ENCODE measurements at regions not wholly inside any gene's neighbourhood (a gene's known extent, or its start where the extent isn't known, plus 50 kb on each side); places are given as distances from the start of the nearest gene placed in this dataset.

DNA sequence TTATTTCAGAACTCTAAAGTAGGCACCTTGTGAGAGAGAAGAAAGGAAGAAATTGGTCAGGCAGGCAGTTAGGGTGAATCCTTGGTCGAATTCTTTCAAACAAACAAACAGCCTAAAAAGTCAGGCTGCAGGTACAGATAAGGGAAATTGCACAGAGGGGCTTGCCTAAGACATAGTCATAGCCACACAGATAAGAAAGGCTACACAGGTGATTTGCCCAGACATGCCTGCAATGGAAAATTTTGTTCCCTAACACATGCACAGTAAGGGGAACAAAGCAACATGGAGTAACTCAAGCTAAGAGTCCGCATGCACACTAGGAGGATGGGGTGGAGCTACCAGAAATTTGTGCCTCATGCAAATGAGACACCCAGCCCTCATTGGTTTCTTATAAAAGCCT lies 91.4 kb upstream of the TUSC7 start:
- H3K23ac ChIP-seq (ENCODE audit: low read length in 2 of 2) = no peak overlapping the region
- no peaks in the 10 kb centered on the region for H3K4me1 ChIP-seq (ENCODE audit: control insufficient read depth, insufficient read depth, low read depth, low read length)
- H3K27ac ChIP-seq (ENCODE audit: low read length, poor library complexity, severe bottlenecking) = no peak overlapping the region
- WGBS = 84% methylated on average over 2 of the region's 2 CpGs
- H4K91ac ChIP-seq (ENCODE audit: low read length) = no peak overlapping the region
- no peak overlapping the region for H2BK12ac ChIP-seq (ENCODE audit: low read length in 2 of 2)
- no peak overlapping the region for H3K4me3 ChIP-seq (ENCODE audit: insufficient read depth in 1 of 2, low read depth in 1 of 2, low read length in 2 of 2)
- no peak overlapping the region for H2BK120ac ChIP-seq (ENCODE audit: low read depth, low read length)
- no peaks in the 10 kb centered on the region for H3K79me1 ChIP-seq (replicated peaks; ENCODE audit: low read length, poor library complexity, severe bottlenecking)
- H2AK5ac ChIP-seq (ENCODE audit: low read length, severe bottlenecking) = no peak overlapping the region
- H3K9me3 ChIP-seq (ENCODE audit: control insufficient read depth, low read length) = no peaks in the 10 kb centered on the region
- H4K8ac ChIP-seq (ENCODE audit: low read length) = no peak overlapping the region
- no peaks in the 10 kb centered on the region for H3K36me3 ChIP-seq (ENCODE audit: control insufficient read depth in 1 of 2, insufficient read depth in 2 of 2, low read depth in 1 of 2, low read length in 2 of 2)
- H2BK15ac ChIP-seq (ENCODE audit: low read depth, poor library complexity, severe bottlenecking) = no peak overlapping the region
- H2BK5ac ChIP-seq (ENCODE audit: low read depth, low read length, poor library complexity, severe bottlenecking) = no peak overlapping the region
- H3K27me3 ChIP-seq (ENCODE audit: control insufficient read depth in 1 of 2, insufficient read depth in 1 of 2, low read length in 2 of 2) = peaks cover 0 to 3% of the 10 kb centered on the region in 2 experiments
- H2AFZ ChIP-seq (ENCODE audit: low read depth, low read length) = no peak overlapping the region
- no peak overlapping the region for H3K4me2 ChIP-seq (ENCODE audit: low read length, poor library complexity, severe bottlenecking)
- H3K9ac ChIP-seq (ENCODE audit: low read length) = no peak overlapping the region
- DNase-seq = no peak
- H3K4ac ChIP-seq (ENCODE audit: low read depth in 1 of 2, low read length in 2 of 2) = no peak overlapping the region
- H3K14ac ChIP-seq (ENCODE audit: low read length in 2 of 2) = no peak overlapping the region
- no peak overlapping the region for H3K18ac ChIP-seq (ENCODE audit: low read depth in 1 of 2, low read length in 2 of 2)

DNA sequence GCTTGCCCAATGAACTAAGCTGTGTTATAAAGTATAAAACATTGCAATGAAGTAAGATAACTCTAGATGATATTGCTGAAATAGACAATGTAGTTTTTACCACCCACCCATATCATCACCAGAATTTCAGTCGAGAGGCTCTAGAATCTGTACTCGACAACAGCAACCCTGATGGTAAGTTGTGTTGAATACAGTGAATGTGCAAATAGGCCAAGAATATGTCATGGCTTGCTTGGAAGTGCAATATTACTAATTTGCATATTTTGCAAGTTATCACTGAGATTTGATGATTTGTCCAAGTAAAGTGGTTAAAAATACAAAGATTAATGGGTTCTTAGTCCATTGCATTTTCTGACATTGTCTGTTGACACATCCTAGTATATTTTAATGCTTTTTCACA lies 90.6 kb upstream of the TUSC7 start:
- no peaks in the 10 kb centered on the region for H3K36me3 ChIP-seq (ENCODE audit: control insufficient read depth in 1 of 2, insufficient read depth in 2 of 2, low read depth in 1 of 2, low read length in 2 of 2)
- 100% methylated on average over 2 of the region's 2 CpGs for WGBS
- H3K27me3 ChIP-seq (ENCODE audit: control insufficient read depth in 1 of 2, insufficient read depth in 1 of 2, low read length in 2 of 2) = peaks cover 0 to 3% of the 10 kb centered on the region in 2 experiments
- H2AFZ ChIP-seq (ENCODE audit: low read depth, low read length) = no peak overlapping the region
- no peak overlapping the region for H3K23ac ChIP-seq (ENCODE audit: low read length in 2 of 2)
- no peak for DNase-seq
- no peak overlapping the region for H2AK5ac ChIP-seq (ENCODE audit: low read length, severe bottlenecking)
- no peak overlapping the region for H2BK15ac ChIP-seq (ENCODE audit: low read depth, poor library complexity, severe bottlenecking)
- H2BK120ac ChIP-seq (ENCODE audit: low read depth, low read length) = no peak overlapping the region
- no peak overlapping the region for H3K14ac ChIP-seq (ENCODE audit: low read length in 2 of 2)
- H4K8ac ChIP-seq (ENCODE audit: low read length) = no peak overlapping the region
- H3K9me3 ChIP-seq (ENCODE audit: control insufficient read depth, low read length) = no peaks in the 10 kb centered on the region
- H3K27ac ChIP-seq (ENCODE audit: low read length, poor library complexity, severe bottlenecking) = no peak overlapping the region
- no peak overlapping the region for H4K91ac ChIP-seq (ENCODE audit: low read length)
- H3K4me3 ChIP-seq (ENCODE audit: insufficient read depth in 1 of 2, low read depth in 1 of 2, low read length in 2 of 2) = no peak overlapping the region
- no peak overlapping the region for H3K18ac ChIP-seq (ENCODE audit: low read depth in 1 of 2, low read length in 2 of 2)
- H3K4me2 ChIP-seq (ENCODE audit: low read length, poor library complexity, severe bottlenecking) = no peak overlapping the region
- no peak overlapping the region for H3K9ac ChIP-seq (ENCODE audit: low read length)
- H2BK5ac ChIP-seq (ENCODE audit: low read depth, low read length, poor library complexity, severe bottlenecking) = no peak overlapping the region
- H3K4me1 ChIP-seq (ENCODE audit: control insufficient read depth, insufficient read depth, low read depth, low read length) = no peaks in the 10 kb centered on the region
- no peak overlapping the region for H2BK12ac ChIP-seq (ENCODE audit: low read length in 2 of 2)
- H3K79me1 ChIP-seq (replicated peaks; ENCODE audit: low read length, poor library complexity, severe bottlenecking) = no peaks in the 10 kb centered on the region
- no peak overlapping the region for H3K4ac ChIP-seq (ENCODE audit: low read depth in 1 of 2, low read length in 2 of 2)

DNA sequence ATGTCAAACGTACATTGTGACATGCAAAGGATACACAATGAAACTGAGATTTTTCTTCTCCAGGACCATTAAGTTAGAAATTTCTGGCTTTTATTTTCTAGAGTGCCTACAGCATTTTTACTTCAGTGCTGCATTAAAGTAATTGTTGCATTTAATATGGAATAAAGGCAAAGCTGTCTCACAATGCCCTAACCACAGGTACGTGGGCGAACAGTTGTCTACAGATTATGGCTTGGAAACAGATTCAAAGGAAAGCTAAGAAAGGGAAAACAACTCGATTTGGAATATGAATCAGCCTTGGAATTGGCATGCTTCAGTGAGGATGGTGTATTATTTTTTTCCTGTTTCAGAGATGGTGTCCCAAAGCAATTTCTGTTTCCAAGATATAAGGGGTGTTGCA lies 79.1 kb upstream of the TUSC7 start:
- Histone ChIP-seq H3K36me3 (ENCODE audit: control insufficient read depth in 1 of 2, insufficient read depth in 2 of 2, low read depth in 1 of 2, low read length in 2 of 2) (no peaks in the 10 kb centered on the region), H2BK5ac (ENCODE audit: low read depth, low read length, poor library complexity, severe bottlenecking) (no peak overlapping the region), H2BK12ac (ENCODE audit: low read length in 2 of 2) (no peak overlapping the region), H3K9me3 (ENCODE audit: control insufficient read depth, low read length) (peaks cover 6% of the 10 kb centered on the region), H2BK120ac (ENCODE audit: low read depth, low read length) (no peak overlapping the region), H2BK15ac (ENCODE audit: low read depth, poor library complexity, severe bottlenecking) (no peak overlapping the region), H4K8ac (ENCODE audit: low read length) (no peak overlapping the region), H3K9ac (ENCODE audit: low read length) (no peak overlapping the region), H3K23ac (ENCODE audit: low read length in 2 of 2) (no peak overlapping the region), H3K18ac (ENCODE audit: low read depth in 1 of 2, low read length in 2 of 2) (no peak overlapping the region), H3K4me2 (ENCODE audit: low read length, poor library complexity, severe bottlenecking) (no peak overlapping the region), H3K27me3 (ENCODE audit: control insufficient read depth in 1 of 2, insufficient read depth in 1 of 2, low read length in 2 of 2) (peaks cover 0 to 10% of the 10 kb centered on the region in 2 experiments), H3K4me3 (ENCODE audit: insufficient read depth in 1 of 2, low read depth in 1 of 2, low read length in 2 of 2) (no peak overlapping the region), H3K4me1 (ENCODE audit: control insufficient read depth, insufficient read depth, low read depth, low read length) (no peaks in the 10 kb centered on the region), H3K27ac (ENCODE audit: low read length, poor library complexity, severe bottlenecking) (no peak overlapping the region), H3K79me1 (replicated peaks; ENCODE audit: low read length, poor library complexity, severe bottlenecking) (no peaks in the 10 kb centered on the region), H3K14ac (ENCODE audit: low read length in 2 of 2) (no peak overlapping the region), H3K4ac (ENCODE audit: low read depth in 1 of 2, low read length in 2 of 2) (no peak overlapping the region), H2AK5ac (ENCODE audit: low read length, severe bottlenecking) (no peak overlapping the region), H2AFZ (ENCODE audit: low read depth, low read length) (no peak overlapping the region), H4K91ac (ENCODE audit: low read length) (no peak overlapping the region)
- DNase-seq = no peak
- WGBS = 83% methylated on average over 3 of the region's 4 CpGs

GRCh38 chr3:116639641-116640040 lies 69.9 kb upstream of the TUSC7 start:
- H3K27me3 ChIP-seq (ENCODE audit: control insufficient read depth in 1 of 2, insufficient read depth in 1 of 2, low read length in 2 of 2) = no peaks in the 10 kb centered on the region
- no peak overlapping the region for H2AK5ac ChIP-seq (ENCODE audit: low read length, severe bottlenecking)
- WGBS = no CpG with 5 or more reads among the region's 2 CpGs

More at GRCh38 chr3:116639641-116640040, 69.9 kb upstream of the TUSC7 start:
- H3K36me3 ChIP-seq (ENCODE audit: control insufficient read depth in 1 of 2, insufficient read depth in 2 of 2, low read depth in 1 of 2, low read length in 2 of 2) = no peaks in the 10 kb centered on the region
- no peak overlapping the region for H3K9ac ChIP-seq (ENCODE audit: low read length)
- H3K27ac ChIP-seq (ENCODE audit: low read length, poor library complexity, severe bottlenecking) = no peak overlapping the region
- no peak overlapping the region for H2BK12ac ChIP-seq (ENCODE audit: low read length in 2 of 2)
- H3K9me3 ChIP-seq (ENCODE audit: control insufficient read depth, low read length) = no peaks in the 10 kb centered on the region
- no peaks in the 10 kb centered on the region for H3K4me1 ChIP-seq (ENCODE audit: control insufficient read depth, insufficient read depth, low read depth, low read length)
- H2AFZ ChIP-seq (ENCODE audit: low read depth, low read length) = no peak overlapping the region
- H4K8ac ChIP-seq (ENCODE audit: low read length) = no peak overlapping the region
- H3K23ac ChIP-seq (ENCODE audit: low read length in 2 of 2) = no peak overlapping the region
- DNase-seq = no peak
- H4K91ac ChIP-seq (ENCODE audit: low read length) = no peak overlapping the region
- H3K79me1 ChIP-seq (replicated peaks; ENCODE audit: low read length, poor library complexity, severe bottlenecking) = no peaks in the 10 kb centered on the region
- H2BK5ac ChIP-seq (ENCODE audit: low read depth, low read length, poor library complexity, severe bottlenecking) = no peak overlapping the region
- no peak overlapping the region for H3K4me2 ChIP-seq (ENCODE audit: low read length, poor library complexity, severe bottlenecking)
- H3K14ac ChIP-seq (ENCODE audit: low read length in 2 of 2) = no peak overlapping the region
- no peak overlapping the region for H3K4me3 ChIP-seq (ENCODE audit: insufficient read depth in 1 of 2, low read depth in 1 of 2, low read length in 2 of 2)
- H2BK120ac ChIP-seq (ENCODE audit: low read depth, low read length) = no peak overlapping the region
- no peak overlapping the region for H3K4ac ChIP-seq (ENCODE audit: low read depth in 1 of 2, low read length in 2 of 2)
- no peak overlapping the region for H2BK15ac ChIP-seq (ENCODE audit: low read depth, poor library complexity, severe bottlenecking)
- no peak overlapping the region for H3K18ac ChIP-seq (ENCODE audit: low read depth in 1 of 2, low read length in 2 of 2)

Data from mesenchymal stem cell (in vitro differentiated cells and primary cell).